ENCODE measurements at regions not wholly inside any gene's neighbourhood (a gene's known extent, or its start where the extent isn't known, plus 50 kb on each side); places are given as distances from the start of the nearest gene placed in this dataset.

GRCh38 chr22:34687116-34687515 lies 378.8 kb upstream of the ISX start:
- no peaks in the 10 kb centered on the region for H3K27me3 ChIP-seq
- H3K36me3 ChIP-seq (replicated peaks in 1 of 2; ENCODE audit: insufficient read depth in 1 of 2, low read depth in 2 of 2) = no peaks in the 10 kb centered on the region
- H3K27ac ChIP-seq = no peak overlapping the region
- H3K9me3 ChIP-seq = no peaks in the 10 kb centered on the region
- DNase-seq = no peak
- H3K4me3 ChIP-seq = no peak overlapping the region
- WGBS, 2 donors = 50 to 75% methylated on average over 1 of the region's 1 CpG
- ATAC-seq = no peak
- TF ChIP-seq POLR2A (IDR thresholded peaks at IDR 0.05) (no peak), CTCF (IDR thresholded peaks at IDR 0.05) (no peak)
- no peaks in the 10 kb centered on the region for H3K4me1 ChIP-seq
- intact Hi-C loops (cut with DNase I) = no loop called here

GRCh38 chr22:34688825-34689224 lies 377.1 kb upstream of the ISX start:
- 56 to 59% methylated on average over 1 of the region's 1 CpG for WGBS, 2 donors
- H3K36me3 ChIP-seq (replicated peaks in 1 of 2; ENCODE audit: insufficient read depth in 1 of 2, low read depth in 2 of 2) = no peaks in the 10 kb centered on the region
- DNase-seq (no peak), ATAC-seq (no peak)
- no peak overlapping the region for H3K27ac ChIP-seq
- TF ChIP-seq CTCF (IDR thresholded peaks at IDR 0.05) (no peak), POLR2A (IDR thresholded peaks at IDR 0.05) (no peak)
- H3K4me1 ChIP-seq = no peaks in the 10 kb centered on the region
- no peaks in the 10 kb centered on the region for H3K27me3 ChIP-seq
- intact Hi-C loops (cut with DNase I) = no loop called here
- no peak overlapping the region for H3K4me3 ChIP-seq
- no peaks in the 10 kb centered on the region for H3K9me3 ChIP-seq

GRCh38 chr22:34696557-34696956 lies 369.4 kb upstream of the ISX start:
- TF ChIP-seq CTCF (IDR thresholded peaks at IDR 0.05) (no peak), POLR2A (IDR thresholded peaks at IDR 0.05) (no peak)
- no peaks in the 10 kb centered on the region for H3K4me1 ChIP-seq
- H3K27ac ChIP-seq = no peak overlapping the region
- 5 to 20% methylated on average over 2 of the region's 2 CpGs for WGBS, 2 donors
- intact Hi-C loops (cut with DNase I) = no loop called here
- DNase-seq (no peak), ATAC-seq (no peak)
- H3K36me3 ChIP-seq (replicated peaks in 1 of 2; ENCODE audit: insufficient read depth in 1 of 2, low read depth in 2 of 2) = no peaks in the 10 kb centered on the region
- no peaks in the 10 kb centered on the region for H3K9me3 ChIP-seq
- no peaks in the 10 kb centered on the region for H3K27me3 ChIP-seq
- no peak overlapping the region for H3K4me3 ChIP-seq

GRCh38 chr22:34702279-34702678 lies 363.7 kb upstream of the ISX start:
- intact Hi-C loops (cut with DNase I) = no loop called here
- no peaks in the 10 kb centered on the region for H3K36me3 ChIP-seq (replicated peaks in 1 of 2; ENCODE audit: insufficient read depth in 1 of 2, low read depth in 2 of 2)
- H3K4me1 ChIP-seq = no peaks in the 10 kb centered on the region
- 51 to 65% methylated on average over 2 of the region's 2 CpGs for WGBS, 2 donors
- no peak overlapping the region for H3K27ac ChIP-seq
- H3K4me3 ChIP-seq = no peak overlapping the region
- no peak for ATAC-seq
- no peaks in the 10 kb centered on the region for H3K9me3 ChIP-seq
- no peak for DNase-seq
- no peaks in the 10 kb centered on the region for H3K27me3 ChIP-seq
- TF ChIP-seq POLR2A (IDR thresholded peaks at IDR 0.05) (no peak), CTCF (IDR thresholded peaks at IDR 0.05) (no peak)

- Histone ChIP-seq H3K9me3 (no peaks in the 10 kb centered on the region), H3K36me3 (replicated peaks in 1 of 2; ENCODE audit: insufficient read depth in 1 of 2, low read depth in 2 of 2) (no peaks in the 10 kb centered on the region), H3K4me1 (no peaks in the 10 kb centered on the region), H3K27me3 (no peaks in the 10 kb centered on the region), H3K4me3 (no peak overlapping the region), H3K27ac (no peak overlapping the region)
- no peak for ATAC-seq
- TF ChIP-seq CTCF (IDR thresholded peaks at IDR 0.05) (no peak), POLR2A (IDR thresholded peaks at IDR 0.05) (no peak)
- WGBS, 2 donors = 74 to 79% methylated on average over 2 of the region's 2 CpGs
- no peak for DNase-seq
- intact Hi-C loops (cut with DNase I) = no loop called here
Measured at GRCh38 chr22:34709641-34710040, 356.3 kb upstream of the ISX start.

Data from body of pancreas (tissue), 4 donors.